ENCODE measurements at regions not wholly inside any gene's neighbourhood (a gene's known extent, or its start where the extent isn't known, plus 50 kb on each side); places are given as distances from the start of the nearest gene placed in this dataset.
"Not testable (repeated sequence)": the region's sequence is repeated elsewhere in the genome, so short reads cannot be mapped to it uniquely, and the experiment has no call there.

DNA sequence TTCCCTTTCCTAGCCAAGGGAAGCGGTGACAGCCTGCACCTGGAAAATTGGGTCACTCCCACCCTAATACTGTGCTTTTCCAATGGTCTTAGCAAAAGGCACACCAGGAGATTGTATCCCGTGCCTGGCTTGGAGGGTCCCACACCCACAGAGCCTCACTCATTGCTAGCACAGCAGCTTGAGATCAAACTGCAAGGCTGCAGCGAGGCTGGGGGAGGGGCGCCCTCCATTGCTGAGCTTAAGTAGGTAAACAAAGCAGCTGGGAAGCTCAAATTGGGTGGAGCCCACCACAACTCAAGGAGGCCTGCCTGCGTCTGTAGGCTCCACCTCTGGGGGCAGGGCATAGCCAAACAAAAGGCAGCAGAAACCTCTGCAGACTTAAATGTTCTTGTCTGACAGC is 504.1 kb upstream of the ADGRL3 start:
- H3K4me1 ChIP-seq (ENCODE audit: control insufficient read depth, insufficient read depth, low read length); H3K9me3 ChIP-seq (ENCODE audit: control insufficient read depth, insufficient read depth, low read length); H3K27me3 ChIP-seq (ENCODE audit: control insufficient read depth, insufficient read depth, low read length); H3K27ac ChIP-seq (ENCODE audit: low read length); DNase-seq (ENCODE audit: low read depth, low spot score); H3K36me3 ChIP-seq (ENCODE audit: control insufficient read depth, insufficient read depth, low read length); H3K4me3 ChIP-seq (ENCODE audit: low read length): not testable (repeated sequence)
- no CpG with 5 or more reads among the region's 5 CpGs for WGBS (ENCODE audit: insufficient coverage, insufficient read length)

DNA sequence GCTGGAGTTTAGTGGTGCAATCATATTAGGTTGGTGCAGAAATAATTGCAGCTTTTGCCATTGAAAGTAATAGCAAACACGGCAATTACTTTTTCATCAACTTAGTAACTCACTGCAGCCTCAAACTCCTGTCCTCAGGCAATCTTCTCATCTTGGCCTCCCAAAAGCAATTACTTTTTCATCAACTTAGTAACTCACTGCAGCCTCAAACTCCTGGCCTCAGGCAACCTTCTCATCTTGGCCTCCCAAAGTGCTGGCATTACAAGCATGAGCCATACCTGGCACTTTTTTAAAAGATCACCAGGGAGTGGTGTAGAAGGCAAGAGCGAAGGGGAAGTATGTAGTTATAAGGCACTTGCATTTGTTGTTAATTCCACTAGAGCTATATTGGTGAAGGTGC is 491.1 kb upstream of the ADGRL3 start:
- no CpG with 5 or more reads among the region's 2 CpGs for WGBS (ENCODE audit: insufficient coverage, insufficient read length)
- DNase-seq (ENCODE audit: low read depth, low spot score), result no peak
- H3K27ac ChIP-seq (ENCODE audit: low read length), result no peak overlapping the region
- no peaks in the 10 kb centered on the region for H3K4me1 ChIP-seq (ENCODE audit: control insufficient read depth, insufficient read depth, low read length)
- no peaks in the 10 kb centered on the region for H3K9me3 ChIP-seq (ENCODE audit: control insufficient read depth, insufficient read depth, low read length)
- H3K27me3 ChIP-seq (ENCODE audit: control insufficient read depth, insufficient read depth, low read length), result no peaks in the 10 kb centered on the region
- no peaks in the 10 kb centered on the region for H3K36me3 ChIP-seq (ENCODE audit: control insufficient read depth, insufficient read depth, low read length)
- no peak overlapping the region for H3K4me3 ChIP-seq (ENCODE audit: low read length)

- no peak overlapping the region for H3K4me3 ChIP-seq (ENCODE audit: low read length)
- no peak for DNase-seq (ENCODE audit: low read depth, low spot score)
- H3K9me3 ChIP-seq (ENCODE audit: control insufficient read depth, insufficient read depth, low read length), result no peaks in the 10 kb centered on the region
- H3K4me1 ChIP-seq (ENCODE audit: control insufficient read depth, insufficient read depth, low read length), result no peaks in the 10 kb centered on the region
- no peaks in the 10 kb centered on the region for H3K27me3 ChIP-seq (ENCODE audit: control insufficient read depth, insufficient read depth, low read length)
- WGBS (ENCODE audit: insufficient coverage, insufficient read length), result no CpG with 5 or more reads among the region's 1 CpG
- H3K36me3 ChIP-seq (ENCODE audit: control insufficient read depth, insufficient read depth, low read length), result no peaks in the 10 kb centered on the region
- no peak overlapping the region for H3K27ac ChIP-seq (ENCODE audit: low read length)
These were observed 481.3 kb upstream of the ADGRL3 start for GRCh38 chr4:60718874-60719273.

DNA sequence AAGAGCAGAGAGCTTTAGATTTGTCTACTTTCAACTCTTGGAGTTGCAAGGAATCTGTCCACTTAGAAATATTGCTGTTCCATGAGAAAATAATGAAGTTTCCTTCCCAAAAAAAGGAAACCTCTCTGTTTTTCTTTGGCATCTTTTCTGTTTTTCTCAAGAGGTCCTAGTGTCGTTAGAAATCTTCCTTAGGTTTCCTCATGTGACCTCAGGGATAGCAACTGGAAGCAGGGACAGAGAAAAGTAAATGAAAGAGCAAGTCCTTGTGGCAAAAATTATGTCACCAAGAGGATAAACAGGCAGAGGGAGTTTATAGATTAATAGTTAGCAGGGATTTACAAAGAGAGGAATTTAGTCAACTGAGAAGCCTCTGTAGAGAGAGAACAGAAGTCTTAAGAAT is 478.4 kb upstream of the ADGRL3 start:
- H3K9me3 ChIP-seq (ENCODE audit: control insufficient read depth, insufficient read depth, low read length), result no peaks in the 10 kb centered on the region
- WGBS (ENCODE audit: insufficient coverage, insufficient read length), result no CpG with 5 or more reads among the region's 1 CpG
- H3K27ac ChIP-seq (ENCODE audit: low read length), result no peak overlapping the region
- no peak overlapping the region for H3K4me3 ChIP-seq (ENCODE audit: low read length)
- no peaks in the 10 kb centered on the region for H3K36me3 ChIP-seq (ENCODE audit: control insufficient read depth, insufficient read depth, low read length)
- H3K27me3 ChIP-seq (ENCODE audit: control insufficient read depth, insufficient read depth, low read length), result no peaks in the 10 kb centered on the region
- no peaks in the 10 kb centered on the region for H3K4me1 ChIP-seq (ENCODE audit: control insufficient read depth, insufficient read depth, low read length)
- no peak for DNase-seq (ENCODE audit: low read depth, low spot score)

DNA sequence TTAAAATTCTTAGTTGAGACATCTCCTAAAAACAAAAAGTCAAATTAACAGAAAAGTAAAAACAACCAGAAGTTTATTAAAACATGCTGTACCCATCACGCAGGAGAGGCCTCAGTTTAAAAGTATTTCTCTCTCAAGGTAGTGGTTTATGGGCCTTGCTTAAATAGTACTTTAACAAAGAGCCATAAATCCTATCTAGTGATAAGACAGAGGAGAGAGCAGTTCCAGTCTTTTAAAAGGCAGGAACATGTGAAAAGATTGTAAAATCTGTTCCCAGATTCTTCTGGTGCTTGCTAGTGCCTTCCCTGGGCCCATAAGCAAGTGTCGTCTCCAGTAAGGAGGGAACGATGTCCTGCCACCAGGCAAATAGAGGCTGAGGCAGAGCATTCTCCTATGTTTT is 476.3 kb upstream of the ADGRL3 start:
- H3K36me3 ChIP-seq (ENCODE audit: control insufficient read depth, insufficient read depth, low read length), result no peaks in the 10 kb centered on the region
- no peaks in the 10 kb centered on the region for H3K27me3 ChIP-seq (ENCODE audit: control insufficient read depth, insufficient read depth, low read length)
- H3K4me3 ChIP-seq (ENCODE audit: low read length), result no peak overlapping the region
- DNase-seq (ENCODE audit: low read depth, low spot score), result no peak
- no peak overlapping the region for H3K27ac ChIP-seq (ENCODE audit: low read length)
- H3K9me3 ChIP-seq (ENCODE audit: control insufficient read depth, insufficient read depth, low read length), result no peaks in the 10 kb centered on the region
- WGBS (ENCODE audit: insufficient coverage, insufficient read length), result no CpG with 5 or more reads among the region's 3 CpGs
- H3K4me1 ChIP-seq (ENCODE audit: control insufficient read depth, insufficient read depth, low read length), result no peaks in the 10 kb centered on the region

GRCh38 chr4:60724623-60725022 is 475.5 kb upstream of the ADGRL3 start:
- no peak overlapping the region for H3K27ac ChIP-seq (ENCODE audit: low read length)
- no peaks in the 10 kb centered on the region for H3K4me1 ChIP-seq (ENCODE audit: control insufficient read depth, insufficient read depth, low read length)
- H3K36me3 ChIP-seq (ENCODE audit: control insufficient read depth, insufficient read depth, low read length), result no peaks in the 10 kb centered on the region
- no peak for DNase-seq (ENCODE audit: low read depth, low spot score)
- H3K9me3 ChIP-seq (ENCODE audit: control insufficient read depth, insufficient read depth, low read length), result no peaks in the 10 kb centered on the region
- H3K4me3 ChIP-seq (ENCODE audit: low read length), result no peak overlapping the region
- no peaks in the 10 kb centered on the region for H3K27me3 ChIP-seq (ENCODE audit: control insufficient read depth, insufficient read depth, low read length)
- WGBS (ENCODE audit: insufficient coverage, insufficient read length), result no CpG with 5 or more reads among the region's 3 CpGs

- Histone ChIP-seq H3K4me1 (ENCODE audit: control insufficient read depth, insufficient read depth, low read length) (no peaks in the 10 kb centered on the region), H3K9me3 (ENCODE audit: control insufficient read depth, insufficient read depth, low read length) (no peaks in the 10 kb centered on the region), H3K36me3 (ENCODE audit: control insufficient read depth, insufficient read depth, low read length) (no peaks in the 10 kb centered on the region), H3K4me3 (ENCODE audit: low read length) (no peak overlapping the region), H3K27ac (ENCODE audit: low read length) (no peak overlapping the region), H3K27me3 (ENCODE audit: control insufficient read depth, insufficient read depth, low read length) (no peaks in the 10 kb centered on the region)
- no peak for DNase-seq (ENCODE audit: low read depth, low spot score)
These were observed 473.3 kb upstream of the ADGRL3 start for GRCh38 chr4:60726779-60727178.

DNA sequence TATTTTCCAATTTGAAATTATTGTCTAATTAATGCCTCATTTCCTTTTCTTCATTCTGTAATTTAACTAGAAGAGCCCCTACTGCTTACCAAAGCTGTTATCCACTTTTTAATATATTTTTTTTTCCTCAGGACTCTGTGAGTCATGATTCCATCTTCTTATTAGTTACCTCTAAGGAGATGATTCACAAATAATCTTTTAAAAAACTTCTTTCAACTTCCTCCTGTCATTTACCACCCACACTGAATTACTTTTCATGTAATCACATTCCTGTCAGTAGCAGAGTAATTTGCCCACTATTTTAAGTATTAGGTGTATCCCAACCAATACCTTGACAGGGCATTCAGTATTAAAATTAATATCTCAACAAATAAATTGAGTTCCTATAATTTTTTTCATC is 470.9 kb upstream of the ADGRL3 start:
- Histone ChIP-seq H3K36me3 (ENCODE audit: control insufficient read depth, insufficient read depth, low read length) (no peaks in the 10 kb centered on the region), H3K27ac (ENCODE audit: low read length) (no peak overlapping the region), H3K4me3 (ENCODE audit: low read length) (no peak overlapping the region), H3K9me3 (ENCODE audit: control insufficient read depth, insufficient read depth, low read length) (no peaks in the 10 kb centered on the region), H3K27me3 (ENCODE audit: control insufficient read depth, insufficient read depth, low read length) (no peaks in the 10 kb centered on the region), H3K4me1 (ENCODE audit: control insufficient read depth, insufficient read depth, low read length) (no peaks in the 10 kb centered on the region)
- no peak for DNase-seq (ENCODE audit: low read depth, low spot score)

GRCh38 chr4:60729764-60730163 is 470.4 kb upstream of the ADGRL3 start:
- not testable (repeated sequence) for H3K4me3 ChIP-seq (ENCODE audit: low read length); H3K27ac ChIP-seq (ENCODE audit: low read length); H3K36me3 ChIP-seq (ENCODE audit: control insufficient read depth, insufficient read depth, low read length); H3K27me3 ChIP-seq (ENCODE audit: control insufficient read depth, insufficient read depth, low read length); DNase-seq (ENCODE audit: low read depth, low spot score); H3K9me3 ChIP-seq (ENCODE audit: control insufficient read depth, insufficient read depth, low read length); H3K4me1 ChIP-seq (ENCODE audit: control insufficient read depth, insufficient read depth, low read length)
- WGBS (ENCODE audit: insufficient coverage, insufficient read length), result no CpG with 5 or more reads among the region's 3 CpGs

DNA sequence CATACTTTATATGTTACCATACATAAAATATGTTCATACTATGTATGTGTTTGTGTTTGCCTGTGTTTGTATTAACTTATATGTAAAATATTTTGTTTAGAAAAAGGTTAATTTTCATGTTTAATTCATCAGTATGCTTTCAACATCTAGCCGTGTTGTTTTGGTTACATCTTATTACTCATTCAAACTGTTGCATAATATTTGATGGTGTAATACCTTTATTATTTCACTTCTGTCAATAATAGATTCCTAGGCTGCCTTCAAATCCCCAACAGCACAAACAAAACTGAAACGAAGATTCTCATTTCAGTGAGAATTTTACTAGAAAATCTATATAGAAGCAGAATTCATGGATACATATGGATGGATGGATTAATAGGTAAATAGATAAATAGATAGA is 462.3 kb upstream of the ADGRL3 start:
- Histone ChIP-seq H3K36me3 (ENCODE audit: control insufficient read depth, insufficient read depth, low read length) (no peaks in the 10 kb centered on the region), H3K4me3 (ENCODE audit: low read length) (no peak overlapping the region), H3K4me1 (ENCODE audit: control insufficient read depth, insufficient read depth, low read length) (no peaks in the 10 kb centered on the region), H3K27ac (ENCODE audit: low read length) (no peak overlapping the region), H3K27me3 (ENCODE audit: control insufficient read depth, insufficient read depth, low read length) (no peaks in the 10 kb centered on the region), H3K9me3 (ENCODE audit: control insufficient read depth, insufficient read depth, low read length) (no peaks in the 10 kb centered on the region)
- WGBS (ENCODE audit: insufficient coverage, insufficient read length), result no CpG with 5 or more reads among the region's 2 CpGs
- DNase-seq (ENCODE audit: low read depth, low spot score), result no peak

DNA sequence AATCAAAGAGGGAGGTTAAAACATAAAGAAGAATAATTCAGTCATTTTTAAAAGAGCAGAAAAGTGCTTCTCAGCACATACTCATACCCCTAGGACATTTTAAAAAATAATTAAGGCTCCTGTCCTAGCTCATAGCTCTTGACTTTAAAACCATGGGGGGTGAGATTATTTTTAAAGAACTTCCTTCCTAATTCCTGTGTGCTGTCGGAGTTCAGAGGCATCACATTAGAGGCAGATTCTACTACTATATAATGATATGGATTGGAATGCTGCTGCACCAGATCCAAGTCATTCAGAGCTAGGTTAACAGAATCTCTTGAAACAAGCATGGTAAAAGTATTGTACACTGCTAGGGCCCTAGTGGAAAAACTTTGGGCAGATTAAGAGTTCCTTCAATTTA is 456.5 kb upstream of the ADGRL3 start:
- H3K4me1 ChIP-seq (ENCODE audit: control insufficient read depth, insufficient read depth, low read length), result no peaks in the 10 kb centered on the region

More for the DNA sequence above, 456.5 kb upstream of the ADGRL3 start:
- Histone ChIP-seq H3K27me3 (ENCODE audit: control insufficient read depth, insufficient read depth, low read length) (no peaks in the 10 kb centered on the region), H3K9me3 (ENCODE audit: control insufficient read depth, insufficient read depth, low read length) (no peaks in the 10 kb centered on the region), H3K27ac (ENCODE audit: low read length) (no peak overlapping the region), H3K36me3 (ENCODE audit: control insufficient read depth, insufficient read depth, low read length) (no peaks in the 10 kb centered on the region), H3K4me3 (ENCODE audit: low read length) (no peak overlapping the region)
- no peak for DNase-seq (ENCODE audit: low read depth, low spot score)
- no CpG with 5 or more reads among the region's 1 CpG for WGBS (ENCODE audit: insufficient coverage, insufficient read length)

Measured in iPS DF 6.9 (cell line).